ENCODE measurements at regions not wholly inside any gene's neighbourhood (a gene's known extent, or its start where the extent isn't known, plus 50 kb on each side); places are given as distances from the start of the nearest gene placed in this dataset.

DNA sequence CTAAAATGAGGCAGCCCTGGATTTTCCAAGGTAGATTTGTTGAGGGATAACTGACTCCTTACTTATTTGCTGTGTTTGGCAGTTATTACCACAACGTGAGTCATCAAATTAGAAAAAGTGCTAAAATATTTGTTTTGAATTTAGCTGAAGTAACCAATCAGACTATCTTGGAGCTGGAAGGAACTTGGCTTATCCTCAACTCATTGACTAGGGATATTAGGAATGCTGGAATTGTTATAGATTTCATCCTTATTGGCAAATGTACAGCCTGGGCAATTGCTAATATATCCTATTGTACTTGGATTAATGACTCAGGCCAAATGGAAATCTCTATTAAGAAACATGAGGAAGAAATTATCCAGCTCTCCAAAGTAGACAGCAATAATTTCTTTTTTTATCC, 1189.0 kb upstream of the LRRN3 start:
- TF ChIP-seq, protein P1, sequence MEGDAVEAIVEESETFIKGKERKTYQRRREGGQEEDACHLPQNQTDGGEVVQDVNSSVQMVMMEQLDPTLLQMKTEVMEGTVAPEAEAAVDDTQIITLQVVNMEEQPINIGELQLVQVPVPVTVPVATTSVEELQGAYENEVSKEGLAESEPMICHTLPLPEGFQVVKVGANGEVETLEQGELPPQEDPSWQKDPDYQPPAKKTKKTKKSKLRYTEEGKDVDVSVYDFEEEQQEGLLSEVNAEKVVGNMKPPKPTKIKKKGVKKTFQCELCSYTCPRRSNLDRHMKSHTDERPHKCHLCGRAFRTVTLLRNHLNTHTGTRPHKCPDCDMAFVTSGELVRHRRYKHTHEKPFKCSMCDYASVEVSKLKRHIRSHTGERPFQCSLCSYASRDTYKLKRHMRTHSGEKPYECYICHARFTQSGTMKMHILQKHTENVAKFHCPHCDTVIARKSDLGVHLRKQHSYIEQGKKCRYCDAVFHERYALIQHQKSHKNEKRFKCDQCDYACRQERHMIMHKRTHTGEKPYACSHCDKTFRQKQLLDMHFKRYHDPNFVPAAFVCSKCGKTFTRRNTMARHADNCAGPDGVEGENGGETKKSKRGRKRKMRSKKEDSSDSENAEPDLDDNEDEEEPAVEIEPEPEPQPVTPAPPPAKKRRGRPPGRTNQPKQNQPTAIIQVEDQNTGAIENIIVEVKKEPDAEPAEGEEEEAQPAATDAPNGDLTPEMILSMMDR (IDR thresholded peaks at IDR 0.05; ENCODE audit: insufficient read depth, low read length) = no peak
- TF ChIP-seq SPI1 (IDR thresholded peaks at IDR 0.05; ENCODE audit: borderline replicate concordance, low read depth) = no peak
- TF ChIP-seq POLR2AphosphoS5 (IDR thresholded peaks at IDR 0.05; ENCODE audit: low read depth) = no peak
- TF ChIP-seq GABPA (IDR thresholded peaks at IDR 0.05; ENCODE audit: low read depth) = no peak

All from HL-60 (cell line).